ENCODE measurements at regions not wholly inside any gene's neighbourhood (a gene's known extent, or its start where the extent isn't known, plus 50 kb on each side); places are given as distances from the start of the nearest gene placed in this dataset.

GRCh38 chr7:67614843-67615242 lies 618.2 kb downstream of the TYW1 start:
- TF ChIP-seq CTCF (IDR thresholded peaks at IDR 0.05; ENCODE audit: low read depth, low read length) = no peak
- H3K4me3 ChIP-seq (ENCODE audit: low read depth, low read length) = no peak overlapping the region
- no peak overlapping the region for H3K27ac ChIP-seq
- no peak for DNase-seq
- no peaks in the 10 kb centered on the region for H3K36me3 ChIP-seq
- no peaks in the 10 kb centered on the region for H3K27me3 ChIP-seq (ENCODE audit: insufficient read depth, low read depth, severe bottlenecking)
- peaks cover 4% of the 10 kb centered on the region for H3K9me3 ChIP-seq (ENCODE audit: severe bottlenecking)

- TF ChIP-seq CTCF (IDR thresholded peaks at IDR 0.05; ENCODE audit: low read depth, low read length) = no peak
- Histone ChIP-seq H3K4me3 (ENCODE audit: low read depth, low read length) (no peak overlapping the region), H3K27ac (no peak overlapping the region), H3K9me3 (ENCODE audit: severe bottlenecking) (peaks cover 4% of the 10 kb centered on the region), H3K36me3 (no peaks in the 10 kb centered on the region), H3K27me3 (ENCODE audit: insufficient read depth, low read depth, severe bottlenecking) (no peaks in the 10 kb centered on the region)
- DNase-seq = no peak
Measured at GRCh38 chr7:67616517-67616916, 619.9 kb downstream of the TYW1 start.

GRCh38 chr7:67618556-67619162 lies 622.0 kb downstream of the TYW1 start:
- TF ChIP-seq CTCF (IDR thresholded peaks at IDR 0.05; ENCODE audit: low read depth, low read length) = no peak
- Histone ChIP-seq H3K4me3 (ENCODE audit: low read depth, low read length) (no peak overlapping the region), H3K36me3 (no peaks in the 10 kb centered on the region), H3K27me3 (ENCODE audit: insufficient read depth, low read depth, severe bottlenecking) (no peaks in the 10 kb centered on the region), H3K27ac (no peak overlapping the region), H3K9me3 (ENCODE audit: severe bottlenecking) (no peaks in the 10 kb centered on the region)
- DNase-seq = no peak

GRCh38 chr7:67619175-67619574 lies 622.5 kb downstream of the TYW1 start:
- H3K27ac ChIP-seq = no peak overlapping the region
- DNase-seq = peak; percentile 23
- no peaks in the 10 kb centered on the region for H3K27me3 ChIP-seq (ENCODE audit: insufficient read depth, low read depth, severe bottlenecking)
- no peaks in the 10 kb centered on the region for H3K9me3 ChIP-seq (ENCODE audit: severe bottlenecking)
- H3K36me3 ChIP-seq = no peaks in the 10 kb centered on the region
- H3K4me3 ChIP-seq (ENCODE audit: low read depth, low read length) = no peak overlapping the region
- peak; percentile 12; the same call in 1 of the 2 replicates for TF ChIP-seq CTCF (IDR thresholded peaks at IDR 0.05; ENCODE audit: low read depth, low read length)

GRCh38 chr7:67620216-67620933 lies 623.7 kb downstream of the TYW1 start:
- H3K4me3 ChIP-seq (ENCODE audit: low read depth, low read length) = no peak overlapping the region
- DNase-seq = no peak
- H3K27ac ChIP-seq = no peak overlapping the region
- peaks cover 4% of the 10 kb centered on the region for H3K27me3 ChIP-seq (ENCODE audit: insufficient read depth, low read depth, severe bottlenecking)
- no peak for TF ChIP-seq CTCF (IDR thresholded peaks at IDR 0.05; ENCODE audit: low read depth, low read length)
- no peaks in the 10 kb centered on the region for H3K9me3 ChIP-seq (ENCODE audit: severe bottlenecking)
- no peaks in the 10 kb centered on the region for H3K36me3 ChIP-seq
